Neuronal stem cell (in vitro differentiated cells): ENCODE measurements at regions not wholly inside any gene's neighbourhood (a gene's known extent, or its start where the extent isn't known, plus 50 kb on each side); places are given as distances from the start of the nearest gene placed in this dataset.
A peak's percentile ranks its signal among the peaks of the same experiment; 100 is the strongest.
"Not testable (repeated sequence)": the region's sequence is repeated elsewhere in the genome, so short reads cannot be mapped to it uniquely, and the experiment has no call there.

Source experiments
- DNase-seq: peaks from one replicate; pipeline ENCODE4 v3.0.0-alpha.2; 2013; ENCODE audit warnings: low spot score
- H2AFZ ChIP-seq: one replicate; pipeline ENCODE4 v1.6.1; 2013; ENCODE audit warnings: mild to moderate bottlenecking, low read length, inconsistent platforms
- H2AK5ac ChIP-seq: 2 replicates; pipeline ENCODE4 v1.6.1; 2013; ENCODE audit warnings: low read depth, mild to moderate bottlenecking, inconsistent platforms, low read length, moderate library complexity, mixed read lengths
- H2BK120ac ChIP-seq: 2 replicates; pipeline ENCODE4 v1.6.1; 2013; ENCODE audit warnings: low read depth, mild to moderate bottlenecking, inconsistent platforms, low read length, moderate library complexity, mixed read lengths
- H2BK12ac ChIP-seq: one replicate; pipeline ENCODE4 v1.6.1; 2013; ENCODE audit warnings: low read length, inconsistent platforms
- H2BK15ac ChIP-seq: 2 replicates; pipeline ENCODE4 v1.6.1; 2013; ENCODE audit warnings: mild to moderate bottlenecking, low read length, inconsistent platforms, mixed read lengths
- H2BK5ac ChIP-seq: one replicate; pipeline ENCODE4 v1.6.1; 2013; ENCODE audit warnings: inconsistent platforms, mild to moderate bottlenecking, low read length, moderate library complexity
- H3K14ac ChIP-seq: one replicate; pipeline ENCODE4 v1.6.1; 2013; ENCODE audit warnings: low read length, inconsistent platforms
- H3K18ac ChIP-seq: 2 replicates; pipeline ENCODE4 v1.6.1; 2013; ENCODE audit warnings: low read length, inconsistent platforms
- H3K23ac ChIP-seq: 2 replicates; pipeline ENCODE4 v1.6.1; 2013; ENCODE audit warnings: low read depth, mild to moderate bottlenecking, mixed read lengths, low read length, inconsistent platforms; ENCODE audit not compliant: poor library complexity
- H3K27ac ChIP-seq: replicated peaks from 3 replicates; pipeline ENCODE4 v1.5.1; 2013; ENCODE audit warnings: low read length, inconsistent platforms
- H3K27me3 ChIP-seq, 3 experiments: 2 replicates each; pipeline ENCODE4 v1.6.1; 2013; ENCODE audit warnings: low read length in 3 of 3, mild to moderate bottlenecking in 2 of 3, inconsistent platforms in 1 of 3, low read depth in 1 of 3, mixed read lengths in 1 of 3, moderate library complexity in 1 of 3; ENCODE audit not compliant: control insufficient read depth in 3 of 3, insufficient read depth in 3 of 3
- H3K36me3 ChIP-seq, 2 donors: replicated peaks in 1 of 2; 2 replicates each; pipeline ENCODE4 v1.6.1; 2013; ENCODE audit warnings: low read length in 2 of 2; ENCODE audit not compliant: control insufficient read depth in 2 of 2, insufficient read depth in 2 of 2
- H3K4ac ChIP-seq: 2 replicates; pipeline ENCODE4 v1.6.1; 2013; ENCODE audit warnings: inconsistent platforms, mild to moderate bottlenecking, low read length, moderate library complexity
- H3K4me1 ChIP-seq, 2 donors: 1 replicate in 1 of 2; 2 replicates in 1 of 2; pipeline ENCODE4 v1.6.1; 2013; ENCODE audit warnings: low read length in 2 of 2, low read depth in 1 of 2; ENCODE audit not compliant: control insufficient read depth in 2 of 2, insufficient read depth in 1 of 2
- H3K4me2 ChIP-seq: one replicate; pipeline ENCODE4 v1.6.1; 2013; ENCODE audit warnings: mild to moderate bottlenecking, low read length, inconsistent platforms; ENCODE audit not compliant: insufficient read depth, poor library complexity, severe bottlenecking
- H3K4me3 ChIP-seq, 2 donors: 2 replicates each; pipeline ENCODE4 v1.5.1; 2013; ENCODE audit warnings: low read length in 2 of 2, mild to moderate bottlenecking in 2 of 2, inconsistent platforms in 1 of 2, moderate library complexity in 1 of 2
- H3K79me1 ChIP-seq: one replicate; pipeline ENCODE4 v1.6.1; 2013; ENCODE audit warnings: low read depth, mild to moderate bottlenecking, inconsistent platforms, low read length, moderate library complexity
- H3K9ac ChIP-seq: one replicate; pipeline ENCODE4 v1.6.1; 2013; ENCODE audit warnings: mild to moderate bottlenecking, low read depth, low read length, inconsistent platforms; ENCODE audit not compliant: poor library complexity
- H3K9me3 ChIP-seq, 2 donors: replicated peaks in 1 of 2; 2 replicates each; pipeline versions ENCODE3 to v1.6.1; 2013; ENCODE audit warnings: low read length in 2 of 2, mild to moderate bottlenecking in 2 of 2, inconsistent platforms in 1 of 2, low read depth in 1 of 2, mixed read lengths in 1 of 2, moderate library complexity in 1 of 2; ENCODE audit not compliant: control insufficient read depth in 2 of 2, insufficient read depth in 1 of 2
- H4K8ac ChIP-seq: one replicate; pipeline ENCODE4 v1.6.1; 2013; ENCODE audit warnings: low read depth, mild to moderate bottlenecking, inconsistent platforms, low read length, moderate library complexity
- H4K91ac ChIP-seq: one replicate; pipeline ENCODE4 v1.6.1; 2013; ENCODE audit warnings: low read length, low read depth, mild to moderate bottlenecking, inconsistent platforms; ENCODE audit not compliant: poor library complexity
- WGBS, 2 donors: extraction: QIAGEN DNeasy Blood & Tissue Kit; methylation state at CpG; one replicate each; pipeline ENCODE4 v1.1.7; 2013; ENCODE audit warnings: missing lambda C conversion rate in 2 of 2, mixed read lengths in 1 of 2; ENCODE audit not compliant: insufficient read length in 2 of 2, insufficient replicate concordance in 1 of 2; ENCODE audit errors: extremely low coverage in 2 of 2; 5-methylcytosine and 5-hydroxymethylcytosine counted together

GRCh38 chr12:41652981-41653380 lies 464.9 kb downstream of the PDZRN4 start:
- H3K27me3 ChIP-seq = no peaks in the 10 kb centered on the region
- no peak for DNase-seq
- no peak overlapping the region for H3K4me3 ChIP-seq
- no peak overlapping the region for H3K23ac ChIP-seq
- H3K9ac ChIP-seq = no peak overlapping the region
- no peak overlapping the region for H4K8ac ChIP-seq
- no peaks in the 10 kb centered on the region for H3K79me1 ChIP-seq
- no peak overlapping the region for H2BK120ac ChIP-seq
- H2AFZ ChIP-seq = no peak overlapping the region
- no peak overlapping the region for H2BK15ac ChIP-seq
- H3K9me3 ChIP-seq = no peaks in the 10 kb centered on the region
- H3K4ac ChIP-seq = no peak overlapping the region
- no peak overlapping the region for H2BK5ac ChIP-seq
- H2AK5ac ChIP-seq = no peak overlapping the region
- H3K4me2 ChIP-seq = no peak overlapping the region
- no peak overlapping the region for H4K91ac ChIP-seq
- no peak overlapping the region for H3K27ac ChIP-seq
- no CpG with 5 or more reads among the region's 8 CpGs for WGBS, 2 donors
- H3K18ac ChIP-seq = no peak overlapping the region
- H3K4me1 ChIP-seq = no peaks in the 10 kb centered on the region
- H3K14ac ChIP-seq = no peak overlapping the region
- no peak overlapping the region for H2BK12ac ChIP-seq
- H3K36me3 ChIP-seq = no peaks in the 10 kb centered on the region

- H3K4me3 ChIP-seq = no peak overlapping the region
- no peak overlapping the region for H4K8ac ChIP-seq
- H2BK5ac ChIP-seq = no peak overlapping the region
- no peak overlapping the region for H3K4ac ChIP-seq
- no peak overlapping the region for H3K14ac ChIP-seq
- H3K9ac ChIP-seq = no peak overlapping the region
- H2AK5ac ChIP-seq = peak overlapping the region; percentile 81
- H3K79me1 ChIP-seq = peaks cover 2% of the 10 kb centered on the region
- H2AFZ ChIP-seq = no peak overlapping the region
- H3K27me3 ChIP-seq = no peaks in the 10 kb centered on the region
- no peak overlapping the region for H4K91ac ChIP-seq
- H3K23ac ChIP-seq = no peak overlapping the region
- no peaks in the 10 kb centered on the region for H3K4me1 ChIP-seq
- H3K27ac ChIP-seq = no peak overlapping the region
- H3K4me2 ChIP-seq = no peak overlapping the region
- no peak overlapping the region for H2BK12ac ChIP-seq
- H3K18ac ChIP-seq = no peak overlapping the region
- no peak for DNase-seq
- H2BK120ac ChIP-seq = no peak overlapping the region
- H2BK15ac ChIP-seq = no peak overlapping the region
- H3K36me3 ChIP-seq = no peaks in the 10 kb centered on the region
- peaks cover 0 to 2% of the 10 kb centered on the region in 2 donors for H3K9me3 ChIP-seq
- WGBS, 2 donors = no CpG with 5 or more reads among the region's 1 CpG
Measured at GRCh38 chr12:41645624-41646023, 457.5 kb downstream of the PDZRN4 start.

- not testable (repeated sequence) for H3K27ac ChIP-seq, H3K14ac ChIP-seq, H3K9ac ChIP-seq, H3K36me3 ChIP-seq, DNase-seq, H3K4me1 ChIP-seq, H3K9me3 ChIP-seq, H2BK15ac ChIP-seq, H3K23ac ChIP-seq, H3K4me3 ChIP-seq, H2BK5ac ChIP-seq, H2AFZ ChIP-seq, H3K4me2 ChIP-seq, H2BK12ac ChIP-seq, H3K79me1 ChIP-seq, H4K91ac ChIP-seq, H2BK120ac ChIP-seq, H3K4ac ChIP-seq, H3K27me3 ChIP-seq, H3K18ac ChIP-seq, H2AK5ac ChIP-seq, H4K8ac ChIP-seq
- WGBS, 2 donors = no CpG with 5 or more reads among the region's 11 CpGs
Measured at GRCh38 chr12:41642808-41643207, 454.7 kb downstream of the PDZRN4 start.

GRCh38 chr12:41636653-41637052 lies 448.5 kb downstream of the PDZRN4 start:
- WGBS, 2 donors = no CpG with 5 or more reads among the region's 4 CpGs
- Histone ChIP-seq H3K23ac (no peak overlapping the region), H2BK12ac (no peak overlapping the region), H2BK120ac (no peak overlapping the region), H3K4me2 (no peak overlapping the region), H3K18ac (no peak overlapping the region), H3K4me3 (no peak overlapping the region), H3K4ac (no peak overlapping the region), H3K9me3 (no peaks in the 10 kb centered on the region), H3K36me3 (no peaks in the 10 kb centered on the region), H2BK5ac (no peak overlapping the region), H4K8ac (no peak overlapping the region), H2AFZ (no peak overlapping the region), H4K91ac (no peak overlapping the region), H3K79me1 (no peaks in the 10 kb centered on the region), H3K27me3 (no peaks in the 10 kb centered on the region), H3K4me1 (no peaks in the 10 kb centered on the region), H3K27ac (no peak overlapping the region), H3K9ac (no peak overlapping the region), H2BK15ac (no peak overlapping the region), H2AK5ac (no peak overlapping the region), H3K14ac (no peak overlapping the region)
- DNase-seq = no peak
